ENCODE measurements at regions not wholly inside any gene's neighbourhood (a gene's known extent, or its start where the extent isn't known, plus 50 kb on each side); places are given as distances from the start of the nearest gene placed in this dataset.

- TF ChIP-seq CTCF (conservative IDR thresholded peaks at IDR 0.05; ENCODE audit: low read length), result no peak
- no peak for TF ChIP-seq EZH2phosphoT487 (IDR thresholded peaks at IDR 0.05; ENCODE audit: borderline replicate concordance, low read depth, low read length)
Measured at GRCh38 chr16:13718748-13719147, 201.2 kb upstream of the ERCC4 start.

All from OCI-LY7 (cell line).